Aorta (tissue), 5 donors: ENCODE measurements at regions not wholly inside any gene's neighbourhood (a gene's known extent, or its start where the extent isn't known, plus 50 kb on each side); places are given as distances from the start of the nearest gene placed in this dataset.
"Not testable (repeated sequence)": the region's sequence is repeated elsewhere in the genome, so short reads cannot be mapped to it uniquely, and the experiment has no call there.

Source experiments
- ATAC-seq: fragments of 200-7000 bp; cut with Tn5 transposase; one replicate; pipeline ENCODE4 v1.9.1; 2022; ENCODE audit warnings: moderate library complexity; ENCODE audit not compliant: low FRiP score
- DNase-seq, 2 donors: peaks; one replicate each; pipeline ENCODE4 v3.0.0-alpha.2; 2020
- H3K27ac ChIP-seq, 2 donors: one replicate each; pipeline ENCODE4 v1.5.1; 2013; ENCODE audit warnings: low read length in 2 of 2, mild to moderate bottlenecking in 2 of 2, moderate library complexity in 2 of 2, control low read depth in 1 of 2, inconsistent platforms in 1 of 2, low read depth in 1 of 2
- H3K27me3 ChIP-seq, 2 donors: one replicate each; pipeline ENCODE4 v1.6.1; 2013; ENCODE audit warnings: control low read depth in 1 of 2, low read length in 1 of 2, mild to moderate bottlenecking in 1 of 2, moderate library complexity in 1 of 2; ENCODE audit not compliant: insufficient read depth in 2 of 2, control insufficient read depth in 1 of 2
- H3K36me3 ChIP-seq, 2 donors: one replicate each; pipeline ENCODE4 v1.6.1; 2013; ENCODE audit warnings: control low read depth in 1 of 2, low read length in 1 of 2, mild to moderate bottlenecking in 1 of 2; ENCODE audit not compliant: insufficient read depth in 2 of 2, control insufficient read depth in 1 of 2
- H3K4me1 ChIP-seq, 2 donors: one replicate each; pipeline ENCODE4 v1.6.1; 2013; ENCODE audit warnings: low read length in 2 of 2, control low read depth in 1 of 2, mild to moderate bottlenecking in 1 of 2, moderate library complexity in 1 of 2; ENCODE audit not compliant: insufficient read depth in 2 of 2, control insufficient read depth in 1 of 2
- H3K4me3 ChIP-seq, 2 donors: one replicate each; pipeline ENCODE4 v1.5.1; 2013; ENCODE audit warnings: low read length in 2 of 2, control low read depth in 1 of 2, mild to moderate bottlenecking in 1 of 2
- H3K9me3 ChIP-seq: one replicate; pipeline ENCODE4 v1.6.1; 2013; ENCODE audit warnings: mild to moderate bottlenecking, low read length; ENCODE audit not compliant: control insufficient read depth
- WGBS, 2 donors: extraction: QIAGEN DNeasy Blood & Tissue Kit; methylation state at CpG; one replicate each; pipeline ENCODE4 v1.1.7; 2013; 5-methylcytosine and 5-hydroxymethylcytosine counted together
- intact Hi-C, 2 donors: fragments of 100-400 bp; cut with DNase I; formaldehyde crosslinking; loops; one replicate each; pipeline versions ENCODE4 v1.14.2 to v1.15.0; 2022
- donor health status: healthy with polysubstance abuse.
- donor health status: Bipolar disorder and iron deficiency.
- donor health status: DM: no; HTN: no; CAD: no.
- donor health status: DM: no; HTN: no; CAD: no.
- donor health status: DM: yes; HTN: yes; CAD: no.

DNA sequence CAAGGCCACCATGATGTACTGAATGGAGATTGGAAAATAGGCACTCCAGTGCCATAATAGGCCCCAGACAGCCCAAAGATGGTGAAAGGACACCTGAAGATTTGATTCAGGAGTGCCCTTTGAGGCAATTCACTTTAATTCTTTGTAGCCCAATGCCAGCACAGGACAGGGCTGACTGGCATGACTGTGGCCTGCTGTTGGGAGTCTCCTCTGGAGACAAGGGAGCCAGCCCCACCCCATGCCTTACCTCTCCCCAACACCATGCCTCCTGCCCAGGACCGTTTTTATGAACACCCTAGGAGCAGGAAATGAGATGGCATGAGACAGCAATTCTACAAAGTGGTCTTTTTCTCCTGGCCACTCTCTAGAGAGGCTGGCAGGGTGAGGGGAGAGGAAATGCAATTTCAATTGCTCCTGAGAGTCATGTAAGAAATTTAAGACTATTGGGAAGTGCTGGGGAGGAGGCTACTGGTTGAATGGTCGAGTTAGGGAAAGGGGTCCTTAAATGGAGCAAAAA is 94.2 kb upstream of the MAMLD1 start:
- DNase-seq (no peak), ATAC-seq (no peak)
- H3K27ac ChIP-seq, result no peak overlapping the region
- no peak overlapping the region for H3K4me3 ChIP-seq
- H3K9me3 ChIP-seq, result no peaks in the 10 kb centered on the region
- no peaks in the 10 kb centered on the region for H3K4me1 ChIP-seq
- intact Hi-C loops, result no loop called here
- H3K27me3 ChIP-seq, result no peaks in the 10 kb centered on the region
- WGBS, 2 donors, result 51 to 87% methylated on average over 2 of the region's 2 CpGs
- no peaks in the 10 kb centered on the region for H3K36me3 ChIP-seq

DNA sequence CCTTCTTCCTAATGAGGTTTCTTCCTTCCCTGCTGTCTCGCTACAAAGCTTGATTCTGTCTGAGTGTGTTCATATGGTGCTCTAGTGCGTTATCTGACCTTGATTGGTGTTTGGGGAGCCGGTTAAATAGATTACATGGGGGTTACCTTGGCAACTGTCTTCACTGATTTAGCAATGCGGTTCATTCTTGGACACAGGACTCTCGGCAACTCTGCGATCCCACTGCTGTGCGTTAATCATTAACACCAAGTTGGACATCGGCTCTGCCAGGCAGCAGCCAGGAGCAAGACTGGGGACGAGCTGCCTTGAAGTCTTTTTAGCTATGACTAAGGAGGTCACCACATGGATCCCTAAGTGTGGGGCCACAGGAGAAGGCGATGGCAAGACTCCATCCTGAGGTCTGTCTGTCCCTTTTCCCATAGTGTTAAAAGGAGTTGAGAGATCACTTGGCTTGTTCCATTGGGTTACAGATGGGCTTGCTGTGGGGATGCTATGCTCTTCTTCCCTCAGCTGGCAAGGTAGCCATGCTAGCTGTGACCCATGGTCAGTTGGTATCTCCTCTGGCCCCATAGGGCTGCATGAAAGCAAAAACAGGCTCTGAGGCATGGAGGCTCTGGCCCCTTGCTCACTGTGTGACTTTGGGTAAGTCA is 93.4 kb upstream of the MAMLD1 start:
- intact Hi-C loops, result no loop called here

GRCh38 chrX:150270622-150271021 is 92.5 kb upstream of the MAMLD1 start:
- ATAC-seq (peak; percentile 24), DNase-seq (no peak)
- 71 to 93% methylated on average over 3 of the region's 3 CpGs for WGBS, 2 donors
- Histone ChIP-seq H3K9me3 (no peaks in the 10 kb centered on the region), H3K4me3 (no peak overlapping the region), H3K4me1 (no peaks in the 10 kb centered on the region), H3K36me3 (no peaks in the 10 kb centered on the region), H3K27me3 (no peaks in the 10 kb centered on the region), H3K27ac (no peak overlapping the region)
- intact Hi-C loops, result no loop called here

More for the DNA sequence above, 93.4 kb upstream of the MAMLD1 start:
- Histone ChIP-seq H3K9me3 (no peaks in the 10 kb centered on the region), H3K27me3 (no peaks in the 10 kb centered on the region), H3K36me3 (no peaks in the 10 kb centered on the region), H3K4me1 (no peaks in the 10 kb centered on the region), H3K27ac (no peak overlapping the region), H3K4me3 (no peak overlapping the region)
- no peak for DNase-seq
- ATAC-seq, result no peak
- 66 to 69% methylated on average over 10 of the region's 10 CpGs for WGBS, 2 donors

GRCh38 chrX:150273575-150274294 is 89.4 kb upstream of the MAMLD1 start:
- DNase-seq, intact Hi-C loops: not testable (repeated sequence)
- WGBS, 2 donors, result 77 to 93% methylated on average over 4 of the region's 4 CpGs

GRCh38 chrX:150282953-150283352 is 80.2 kb upstream of the MAMLD1 start:
- H3K4me1 ChIP-seq, result no peaks in the 10 kb centered on the region
- H3K36me3 ChIP-seq, result no peaks in the 10 kb centered on the region
- H3K27me3 ChIP-seq, result no peaks in the 10 kb centered on the region
- no peak overlapping the region for H3K4me3 ChIP-seq
- WGBS, 2 donors, result 75 to 96% methylated on average over 2 of the region's 2 CpGs
- no peaks in the 10 kb centered on the region for H3K9me3 ChIP-seq
- H3K27ac ChIP-seq, result no peak overlapping the region
- no peak for ATAC-seq
- no peak for DNase-seq
- intact Hi-C loops, result no loop called here

More at GRCh38 chrX:150273575-150274294, 89.4 kb upstream of the MAMLD1 start:
- not testable (repeated sequence) for H3K9me3 ChIP-seq, H3K4me1 ChIP-seq, ATAC-seq, H3K27me3 ChIP-seq, H3K27ac ChIP-seq, H3K36me3 ChIP-seq, H3K4me3 ChIP-seq

- ATAC-seq, result peak; percentile 29
- Histone ChIP-seq H3K4me1 (no peaks in the 10 kb centered on the region), H3K27me3 (no peaks in the 10 kb centered on the region), H3K36me3 (no peaks in the 10 kb centered on the region), H3K9me3 (no peaks in the 10 kb centered on the region), H3K4me3 (no peak overlapping the region), H3K27ac (no peak overlapping the region)
- DNase-seq, result no peak
- intact Hi-C loops, result loop anchor here in 1 of 2 donors (10.0 kb wide), 1 partner anchor 64 kb away; no protein-coding TSS in a partner anchor
- 75 to 93% methylated on average over 5 of the region's 5 CpGs for WGBS, 2 donors
These were observed 72.1 kb upstream of the MAMLD1 start for GRCh38 chrX:150291014-150291413.

GRCh38 chrX:150293311-150294013 is 69.7 kb upstream of the MAMLD1 start:
- no peaks in the 10 kb centered on the region for H3K27me3 ChIP-seq
- H3K4me1 ChIP-seq, result no peaks in the 10 kb centered on the region
- no peak overlapping the region for H3K4me3 ChIP-seq
- H3K36me3 ChIP-seq, result no peaks in the 10 kb centered on the region
- 60 to 66% methylated on average over 5 of the region's 5 CpGs for WGBS, 2 donors
- no peak overlapping the region for H3K27ac ChIP-seq
- no peak for DNase-seq
- no peak for ATAC-seq
- H3K9me3 ChIP-seq, result no peaks in the 10 kb centered on the region
- intact Hi-C loops, result loop anchor here in 1 of 2 donors (10.0 kb wide), 1 partner anchor 61 kb away; no protein-coding TSS in a partner anchor

- Histone ChIP-seq H3K9me3 (no peaks in the 10 kb centered on the region), H3K27me3 (no peaks in the 10 kb centered on the region), H3K4me3 (no peak overlapping the region), H3K36me3 (no peaks in the 10 kb centered on the region), H3K27ac (no peak overlapping the region), H3K4me1 (no peaks in the 10 kb centered on the region)
- ATAC-seq, result no peak
- intact Hi-C loops, result loop anchor here in 1 of 2 donors (10.0 kb wide), 1 partner anchor 56 kb away; no protein-coding TSS in a partner anchor
- WGBS, 2 donors, result 62 to 75% methylated on average over 4 of the region's 4 CpGs
- no peak for DNase-seq
These were observed 64.1 kb upstream of the MAMLD1 start for GRCh38 chrX:150298841-150299551.
